NCI-H1436 treated with DMSO at 0.1 percent for 48 hours (cell line): ENCODE measurements at regions not wholly inside any gene's neighbourhood (a gene's known extent, or its start where the extent isn't known, plus 50 kb on each side); places are given as distances from the start of the nearest gene placed in this dataset.

Source experiments
- DNase-seq: peaks from one replicate; lab custom pipeline; 2025; lab: John Stamatoyannopoulos, UW

DNA sequence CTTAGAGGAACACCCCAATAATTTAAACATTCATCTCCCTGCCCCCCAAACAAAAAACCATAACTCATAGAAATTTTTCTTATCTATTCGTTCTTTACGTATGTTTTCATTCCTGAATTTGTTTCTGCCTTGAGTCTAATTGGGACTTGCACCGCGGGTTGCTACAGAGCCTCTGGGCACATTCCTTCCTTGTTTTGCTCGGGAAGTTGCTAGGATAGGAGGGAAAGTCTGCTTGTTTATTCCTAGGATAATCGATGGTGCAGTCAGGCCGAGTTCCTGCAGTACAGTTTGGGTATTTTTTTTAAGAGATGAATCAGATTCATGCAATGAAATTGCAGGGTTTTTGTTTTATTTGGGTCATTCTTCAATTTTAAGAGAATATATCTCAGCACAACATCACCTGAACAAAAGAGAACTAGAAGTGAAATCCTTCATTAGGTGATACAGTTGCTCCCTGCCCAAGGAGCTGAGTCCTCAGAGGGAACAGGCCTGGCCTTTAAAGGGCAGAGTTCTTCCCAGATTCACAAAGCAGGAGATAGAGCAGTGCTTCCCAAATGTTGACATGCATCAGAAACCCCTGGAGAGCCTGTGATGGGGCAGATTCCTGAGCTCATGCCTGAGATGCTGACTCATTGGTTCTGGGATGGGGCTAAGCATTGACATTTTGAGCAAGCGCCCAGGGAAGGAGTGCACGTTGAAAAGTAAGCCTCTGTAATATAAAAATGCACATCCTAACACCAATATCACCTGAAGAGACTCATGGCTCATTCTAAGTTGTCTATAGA lies 114.9 kb upstream of the FAM9B start:
- no peak for DNase-seq

DNA sequence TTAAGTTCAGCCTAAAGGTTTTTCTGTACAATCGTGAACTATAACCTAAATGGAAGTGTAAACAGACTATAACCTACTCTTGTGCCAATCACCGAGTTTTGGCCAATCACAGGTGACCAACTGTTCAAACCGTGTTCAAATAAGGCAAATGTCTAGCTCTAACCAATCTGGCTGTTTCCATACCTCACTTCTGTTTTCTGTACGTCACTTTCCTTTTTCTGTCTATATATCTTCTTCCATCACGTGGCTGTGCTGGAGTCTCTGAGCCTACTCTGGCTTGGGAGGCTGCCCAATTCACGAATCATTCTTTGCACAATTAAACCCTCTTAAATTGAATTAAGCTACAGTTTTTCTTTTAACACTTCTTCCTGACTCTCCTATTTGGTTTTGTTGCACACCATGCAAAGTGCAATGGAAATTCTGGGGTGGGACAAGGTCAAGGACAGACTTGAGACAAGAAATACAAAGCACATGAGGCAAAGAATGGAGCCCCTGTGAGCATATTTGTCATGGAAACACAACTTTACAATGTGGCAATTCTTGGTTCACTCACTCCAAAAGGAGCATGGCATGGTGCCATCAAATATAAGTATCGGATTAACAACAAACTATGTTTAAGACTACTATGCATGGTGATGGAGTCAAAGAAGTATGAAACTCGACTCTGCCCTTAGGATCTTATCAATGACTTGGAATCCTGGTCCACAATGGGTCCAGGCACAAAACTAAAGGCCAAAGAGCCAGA lies 115.7 kb upstream of the FAM9B start:
- DNase-seq: no peak

DNA sequence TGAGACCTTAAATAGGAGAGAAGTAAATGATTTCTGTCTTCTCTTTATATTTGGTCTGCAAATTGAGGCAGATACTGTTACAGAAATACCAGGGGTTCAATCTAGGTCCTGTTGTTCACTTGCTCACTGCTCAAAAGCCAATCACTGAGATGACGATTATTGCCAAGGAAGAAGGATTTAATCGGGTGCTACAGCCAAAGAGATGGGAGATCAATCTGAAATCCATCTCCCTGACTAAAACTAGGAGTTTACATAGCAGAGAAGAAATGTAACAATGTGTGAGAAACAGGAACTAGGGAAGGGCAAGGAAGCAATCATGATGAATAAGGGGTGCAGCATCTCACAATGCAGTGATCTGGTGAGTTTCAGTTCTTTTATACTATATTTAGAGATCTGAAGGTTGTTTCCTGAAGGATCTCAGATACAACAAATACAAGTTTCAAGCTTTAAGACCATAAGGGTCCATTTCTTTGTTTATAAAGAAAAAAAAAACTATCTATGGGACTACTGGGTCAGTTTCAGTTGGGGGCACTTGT lies 117.9 kb upstream of the FAM9B start:
- no peak for DNase-seq

DNA sequence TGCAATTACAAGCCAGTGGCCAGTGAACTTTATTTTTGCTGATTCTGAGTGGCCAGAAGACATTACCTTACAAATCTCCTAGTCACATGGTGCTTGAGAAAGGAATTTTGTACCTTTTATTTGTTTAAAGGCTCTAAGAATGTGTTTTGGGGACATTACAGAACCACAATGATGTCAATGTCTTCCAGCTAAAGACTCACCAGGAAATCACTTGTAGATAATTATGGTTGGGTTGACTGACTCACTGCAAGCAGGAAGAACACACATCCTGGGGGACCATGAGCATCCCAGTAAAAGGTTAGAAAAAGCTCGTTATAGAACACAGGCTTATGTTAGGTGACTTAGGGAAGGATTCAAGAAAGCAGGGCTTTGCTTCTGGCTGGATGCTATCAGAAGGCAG lies 119.4 kb upstream of the FAM9B start:
- no peak for DNase-seq

DNA sequence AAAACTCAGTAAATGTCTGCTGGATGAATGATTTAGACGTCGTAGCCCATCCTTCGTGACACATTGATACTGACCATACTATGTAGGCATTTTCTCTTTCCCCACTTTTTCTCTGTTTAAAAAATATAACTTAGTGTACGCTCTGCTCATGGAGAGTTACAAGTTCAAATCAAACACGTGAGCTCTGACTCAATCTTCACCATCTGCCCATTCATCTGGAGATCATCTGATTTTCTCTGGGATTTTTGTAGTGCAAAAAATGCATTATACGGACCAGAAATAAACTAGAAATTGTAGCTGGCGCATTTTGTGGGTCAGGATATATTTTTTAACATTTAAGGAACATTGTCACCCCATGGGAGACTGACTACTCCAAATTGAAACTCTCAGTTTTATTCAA lies 124.7 kb upstream of the FAM9B start:
- no peak for DNase-seq

GRCh38 chrX:9160698-9161329 lies 126.9 kb upstream of the FAM9B start:
- DNase-seq: no peak

DNA sequence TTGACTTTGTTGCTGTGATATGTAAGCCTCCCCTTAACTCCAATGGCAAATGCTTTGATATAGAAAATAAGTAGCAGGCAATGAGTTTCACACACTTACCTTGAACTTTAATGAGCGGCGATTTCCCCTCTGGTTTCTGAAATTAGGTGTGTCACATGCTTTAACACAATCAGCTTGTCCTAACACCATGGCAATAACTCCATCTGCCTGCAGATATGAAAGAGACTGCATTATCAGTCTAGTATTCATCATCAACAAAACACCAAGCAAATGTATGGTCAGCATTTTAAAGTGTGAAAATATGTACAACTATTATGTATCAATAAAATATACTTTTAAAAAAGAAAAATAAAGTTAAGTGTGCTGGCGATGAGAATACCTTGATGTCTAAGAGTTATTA lies 128.8 kb upstream of the FAM9B start:
- no peak for DNase-seq

DNA sequence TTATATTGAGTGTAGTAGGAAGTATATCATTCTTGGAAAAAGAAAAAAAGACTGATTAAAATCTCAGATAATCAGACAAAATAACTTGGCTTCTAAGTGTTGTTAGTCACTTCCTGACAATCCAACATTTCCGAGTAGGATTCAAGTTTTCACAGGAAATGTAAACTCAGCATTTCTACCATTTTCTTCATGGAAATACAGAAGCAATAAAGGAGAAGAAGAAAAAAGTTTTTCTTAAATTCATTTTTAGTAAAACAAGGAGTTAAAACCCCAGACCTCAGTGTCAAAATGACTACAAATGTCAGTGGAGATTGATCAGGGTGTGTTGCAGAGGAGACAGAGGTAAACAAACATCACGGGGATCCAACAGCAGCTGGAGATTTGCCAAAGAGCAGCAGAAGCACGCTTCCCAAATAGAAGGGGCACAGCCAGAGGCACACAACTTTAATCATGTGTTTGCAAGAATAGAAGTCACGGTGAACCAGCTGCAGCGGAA lies 129.3 kb upstream of the FAM9B start:
- DNase-seq: no peak

DNA sequence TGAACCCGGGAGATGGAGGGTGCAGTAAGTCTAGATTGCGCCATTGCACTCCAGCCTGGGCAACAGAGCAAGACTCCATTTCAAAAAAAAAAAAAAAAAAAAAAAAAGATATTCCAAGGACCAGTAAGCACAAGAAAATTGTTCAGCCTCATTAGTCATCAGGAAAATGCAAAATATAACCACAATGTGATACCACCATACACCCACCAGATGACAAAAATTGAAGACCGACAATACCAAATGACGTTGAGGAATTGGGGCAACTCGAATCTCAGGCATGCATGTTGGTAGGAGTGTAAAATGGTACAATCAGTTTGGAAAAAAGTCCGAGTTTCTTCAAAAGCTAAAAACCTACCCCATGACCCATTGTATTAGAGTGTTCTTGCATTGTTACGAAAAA lies 130.2 kb upstream of the FAM9B start:
- DNase-seq: no peak

- no peak for DNase-seq
Observed at GRCh38 chrX:9164533-9165426, 130.9 kb upstream of the FAM9B start.

- DNase-seq: no peak
Observed at GRCh38 chrX:9166584-9166944, 132.6 kb upstream of the FAM9B start.

- DNase-seq: no peak
Observed at GRCh38 chrX:9171841-9172463, 138.0 kb upstream of the FAM9B start.

DNA sequence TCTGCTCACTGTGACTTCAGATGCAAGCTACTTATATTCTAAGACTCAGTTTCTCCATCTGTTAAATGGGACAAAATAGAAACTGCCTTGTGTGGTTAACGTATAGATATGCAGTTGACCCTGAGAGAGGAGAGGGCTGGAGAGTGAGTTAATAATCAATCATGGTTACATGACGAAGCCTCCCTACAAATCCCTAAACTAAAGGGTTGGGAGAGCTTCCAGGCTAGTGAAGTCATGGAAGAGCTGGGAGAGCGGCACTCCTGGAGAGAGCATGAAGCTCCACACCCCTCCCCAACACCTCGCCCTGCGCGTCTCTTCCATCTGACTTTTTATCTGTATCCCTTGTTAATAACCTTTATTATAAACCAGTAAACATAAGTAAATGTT lies 138.5 kb upstream of the FAM9B start:
- DNase-seq: no peak

DNA sequence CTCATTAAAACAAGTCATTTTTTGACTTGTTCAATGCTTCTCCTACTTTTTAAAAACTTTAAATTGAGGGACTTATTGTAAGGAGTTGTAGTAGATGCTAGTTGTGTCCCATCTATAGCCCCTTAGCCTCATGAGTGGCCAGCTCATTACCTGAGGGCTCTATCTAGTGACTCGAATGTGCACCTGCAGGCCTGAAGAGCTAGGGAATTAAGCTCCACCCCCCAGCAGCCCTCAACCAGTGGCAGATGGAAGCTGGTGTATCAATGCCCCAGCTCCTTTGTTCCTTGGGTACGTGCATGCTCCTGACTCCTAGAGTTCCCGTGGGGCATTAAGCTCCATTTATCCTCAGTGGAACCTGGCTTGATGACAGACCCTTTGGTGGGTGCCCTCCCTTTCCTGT lies 146.7 kb upstream of the FAM9B start:
- no peak for DNase-seq

DNA sequence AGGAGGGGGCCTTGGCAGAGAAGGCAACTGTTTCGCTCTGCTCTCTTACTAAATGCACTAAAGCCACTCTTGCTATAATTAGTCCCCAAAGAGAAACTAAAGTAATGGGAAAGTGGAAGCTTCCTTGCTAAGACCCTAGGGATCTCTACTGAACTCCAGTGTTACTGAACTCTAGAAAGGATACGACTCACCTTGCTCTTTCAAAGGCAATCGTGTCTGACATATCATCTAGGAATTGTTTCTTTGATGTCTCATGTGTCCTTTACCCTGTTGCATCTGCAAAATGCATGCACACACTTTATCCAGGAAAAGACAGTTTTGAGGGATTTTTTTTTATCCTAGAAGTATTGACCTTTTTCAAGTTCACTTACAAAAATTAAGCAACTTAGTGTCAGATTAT lies 148.1 kb upstream of the FAM9B start:
- DNase-seq: no peak

- DNase-seq: no peak
Observed at GRCh38 chrX:9183481-9183880, 149.6 kb upstream of the FAM9B start.

DNA sequence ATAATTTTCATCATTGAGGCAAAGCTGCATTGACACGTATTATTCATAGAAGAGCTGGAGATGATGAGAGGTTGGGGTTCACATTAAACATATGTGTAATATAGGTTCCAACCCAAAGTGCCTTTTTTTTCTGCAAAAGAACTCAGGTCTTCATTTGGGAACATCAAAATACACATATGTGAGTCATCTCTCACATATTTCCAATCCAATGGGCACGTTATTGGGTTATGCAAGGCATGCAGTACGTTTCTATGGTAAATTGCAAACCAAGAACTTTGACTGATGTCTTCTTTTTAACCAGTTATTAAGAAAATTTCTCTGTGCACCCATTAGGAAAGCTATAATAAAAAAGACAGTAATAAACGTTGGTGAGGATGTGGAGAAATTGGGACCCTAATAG lies 150.3 kb upstream of the FAM9B start:
- no peak for DNase-seq

GRCh38 chrX:9188117-9188516 lies 154.2 kb upstream of the FAM9B start:
- no peak for DNase-seq

GRCh38 chrX:9189286-9189685 lies 155.4 kb upstream of the FAM9B start:
- DNase-seq: no peak

DNA sequence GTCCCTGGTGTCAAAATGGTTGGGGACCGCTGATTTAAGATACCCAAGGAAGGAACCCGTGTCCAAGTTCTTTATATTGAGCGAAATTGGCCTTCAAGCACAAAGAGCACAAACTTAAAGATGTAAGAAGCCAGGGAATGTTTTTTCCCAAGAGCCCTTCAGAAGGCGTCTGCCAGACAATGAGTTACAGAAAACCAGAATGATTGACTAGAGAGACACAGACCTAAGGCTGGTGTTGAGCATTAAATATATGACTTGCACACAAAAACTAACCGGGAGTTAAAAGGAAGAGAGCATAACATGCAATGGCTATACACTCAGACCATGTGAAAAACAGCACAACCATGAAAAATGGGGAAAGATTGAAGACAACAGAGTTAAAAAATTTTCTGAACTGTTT lies 157.5 kb upstream of the FAM9B start:
- no peak for DNase-seq

DNA sequence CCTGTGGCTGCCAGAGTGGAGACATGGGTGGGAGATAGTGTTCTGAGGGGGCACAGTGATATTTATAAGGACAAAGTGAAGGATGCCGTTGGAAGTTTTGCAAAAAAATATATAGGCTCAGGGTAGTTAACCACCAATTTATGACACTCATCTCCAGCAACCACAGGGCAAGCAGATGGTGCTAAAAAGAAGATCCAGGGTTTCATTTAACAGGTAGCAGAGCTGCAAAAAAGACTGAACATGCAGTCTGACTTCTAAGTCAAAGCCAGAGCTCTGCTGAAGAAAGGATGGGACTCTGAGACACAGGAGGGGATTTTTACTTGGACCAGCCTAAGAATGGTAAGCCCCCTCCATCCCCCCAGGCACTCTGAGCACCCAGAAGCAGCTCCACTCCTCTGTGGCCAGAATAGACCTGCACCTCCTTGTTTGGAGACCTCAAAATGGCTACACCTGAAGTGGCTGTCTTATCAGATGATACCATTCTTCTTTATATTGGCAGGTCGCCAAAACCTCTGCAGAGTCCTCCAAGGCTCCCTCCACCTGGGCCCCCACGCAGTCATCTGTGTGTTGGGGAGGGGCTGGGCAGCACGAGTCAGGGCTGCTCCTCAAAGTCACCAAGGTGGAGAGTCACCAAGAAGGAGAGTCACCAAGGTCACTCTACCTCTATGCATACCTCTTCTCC lies 161.4 kb upstream of the FAM9B start:
- no peak for DNase-seq
